GM19455 (cell line): ENCODE measurements at regions not wholly inside any gene's neighbourhood (a gene's known extent, or its start where the extent isn't known, plus 50 kb on each side); places are given as distances from the start of the nearest gene placed in this dataset.
"Not testable (repeated sequence)": the region's sequence is repeated elsewhere in the genome, so short reads cannot be mapped to it uniquely, and the experiment has no call there.

ENCODE experiments used
- ATAC-seq: cut with Tn5 transposase; IDR thresholded peaks from one replicate; pipeline ENCODE4 v1.9.1; 2021; ENCODE audit not compliant: unreplicated experiment

- no peak for ATAC-seq
Measured at GRCh38 chr18:71116535-71116934, 827.7 kb downstream of the SOCS6 start.

- ATAC-seq, result no peak
Measured at GRCh38 chr18:71115261-71115660, 826.4 kb downstream of the SOCS6 start.

- no peak for ATAC-seq
Measured at GRCh38 chr18:71114550-71115210, 825.8 kb downstream of the SOCS6 start.

- no peak for ATAC-seq
Measured at GRCh38 chr18:71107244-71107643, 818.4 kb downstream of the SOCS6 start.

GRCh38 chr18:71106701-71107100 lies 817.9 kb downstream of the SOCS6 start:
- ATAC-seq, result no peak

- no peak for ATAC-seq
Measured at GRCh38 chr18:71105994-71106546, 817.2 kb downstream of the SOCS6 start.

- no peak for ATAC-seq
Measured at GRCh38 chr18:71105078-71105819, 816.4 kb downstream of the SOCS6 start.

- no peak for ATAC-seq
Measured at GRCh38 chr18:71079606-71080005, 790.8 kb downstream of the SOCS6 start.

GRCh38 chr18:71077451-71077850 lies 788.6 kb downstream of the SOCS6 start:
- no peak for ATAC-seq

GRCh38 chr18:71075147-71075546 lies 786.3 kb downstream of the SOCS6 start:
- ATAC-seq, result no peak

GRCh38 chr18:71068338-71068737 lies 779.5 kb downstream of the SOCS6 start:
- ATAC-seq, result no peak

GRCh38 chr18:71049893-71050292 lies 761.0 kb downstream of the SOCS6 start:
- ATAC-seq, result no peak

- ATAC-seq, result no peak
Measured at GRCh38 chr18:71047882-71048281, 759.0 kb downstream of the SOCS6 start.

GRCh38 chr18:71045331-71046065 lies 756.7 kb downstream of the SOCS6 start:
- ATAC-seq, result no peak

GRCh38 chr18:71040161-71040560 lies 751.3 kb downstream of the SOCS6 start:
- no peak for ATAC-seq

GRCh38 chr18:71038196-71038595 lies 749.4 kb downstream of the SOCS6 start:
- ATAC-seq, result no peak

- ATAC-seq, result no peak
Measured at GRCh38 chr18:71036783-71037182, 747.9 kb downstream of the SOCS6 start.

- not testable (repeated sequence) for ATAC-seq
Measured at GRCh38 chr18:71031296-71032191, 742.7 kb downstream of the SOCS6 start.

- ATAC-seq, result not testable (repeated sequence)
Measured at GRCh38 chr18:71030085-71030484, 741.2 kb downstream of the SOCS6 start.

GRCh38 chr18:71028285-71028762 lies 739.5 kb downstream of the SOCS6 start:
- ATAC-seq, result no peak
